Esophagus squamous epithelium (tissue), 5 donors: ENCODE measurements at regions not wholly inside any gene's neighbourhood (a gene's known extent, or its start where the extent isn't known, plus 50 kb on each side); places are given as distances from the start of the nearest gene placed in this dataset.

Experiments
- DNase-seq: peaks from one replicate; lab custom pipeline; 2025; lab: John Stamatoyannopoulos, UW
- H3K27ac ChIP-seq, 4 donors: fragments of 200-600 bp; sonication (generic); one replicate each; pipeline ENCODE4 v1.5.1; 2016 to 2019; ENCODE audit warnings: mild to moderate bottlenecking in 1 of 4
- H3K27me3 ChIP-seq, 4 donors: fragments of 200-600 bp; sonication (generic); 1 replicate in 3 of 4; 2 replicates in 1 of 4; pipeline versions ENCODE4 v1.5.1 to v1.6.0; 2017 to 2021; ENCODE audit warnings: antibody characterized with exemption in 1 of 4
- H3K36me3 ChIP-seq, 3 donors: fragments of 200-600 bp; sonication (generic); one replicate each; pipeline ENCODE4 v1.5.1; 2016 to 2019
- H3K4me1 ChIP-seq, 3 donors: fragments of 200-600 bp; sonication (generic); one replicate each; pipeline ENCODE4 v1.5.1; 2017 to 2019
- H3K4me3 ChIP-seq, 4 donors: fragments of 200-600 bp; sonication (generic); 1 replicate in 3 of 4; 2 replicates in 1 of 4; pipeline ENCODE4 v1.5.1; 2016 to 2019; ENCODE audit warnings: mild to moderate bottlenecking in 2 of 4, moderate library complexity in 1 of 4
- H3K9me3 ChIP-seq, 3 donors: fragments of 200-600 bp; sonication (generic); one replicate each; pipeline ENCODE4 v1.5.1; 2016 to 2019
- CTCF ChIP-seq, 6 experiments: fragments of 450-650 bp in 4 of 6; fragments of 200-600 bp in 2 of 6; sonication (generic) in 2 of 6; IDR thresholded peaks; one replicate each; pipeline ENCODE4 v1.5.1; 2016 to 2019; ENCODE audit warnings: antibody characterized with exemption in 6 of 6, mild to moderate bottlenecking in 4 of 6, moderate library complexity in 4 of 6
- POLR2A ChIP-seq, 4 donors: fragments of 450-650 bp; IDR thresholded peaks; one replicate each; pipeline ENCODE4 v1.6.1; 2017; ENCODE audit warnings: antibody characterized with exemption in 4 of 4, mild to moderate bottlenecking in 4 of 4, moderate library complexity in 3 of 4
- WGBS, 2 donors: methylation state at CpG; one replicate each; pipeline ENCODE4 v1.1.5; 2018; 5-methylcytosine and 5-hydroxymethylcytosine counted together
- intact Hi-C: fragments of 100-400 bp; cut with DNase I; formaldehyde crosslinking; loops from one replicate; pipeline ENCODE4 v1.15.0; 2022
- donor health status: DM: yes; HTN: yes; CAD: no.

GRCh38 chr5:143677403-143677802 is 134.6 kb upstream of the HMHB1 start:
- Histone ChIP-seq H3K27me3 (no peaks in the 10 kb centered on the region), H3K9me3 (no peaks in the 10 kb centered on the region), H3K4me1 (peaks cover 0 to 13% (median 1%) of the 10 kb centered on the region in 3 donors), H3K27ac (no peak overlapping the region), H3K4me3 (no peak overlapping the region), H3K36me3 (no peaks in the 10 kb centered on the region)
- 96 to 100% methylated on average over 6 of the region's 6 CpGs for WGBS, 2 donors
- TF ChIP-seq CTCF (IDR thresholded peaks at IDR 0.05) (no peak), POLR2A (IDR thresholded peaks at IDR 0.05) (no peak)
- DNase-seq = no peak
- intact Hi-C loops = no loop called here

GRCh38 chr5:143676802-143677201 is 135.2 kb upstream of the HMHB1 start:
- Histone ChIP-seq H3K4me3 (no peak overlapping the region), H3K27ac (no peak overlapping the region), H3K4me1 (peaks cover 0 to 8% (median 0%) of the 10 kb centered on the region in 3 donors), H3K9me3 (no peaks in the 10 kb centered on the region), H3K27me3 (no peaks in the 10 kb centered on the region), H3K36me3 (no peaks in the 10 kb centered on the region)
- TF ChIP-seq CTCF (IDR thresholded peaks at IDR 0.05) = no peak
- no peak for TF ChIP-seq POLR2A (IDR thresholded peaks at IDR 0.05)
- DNase-seq = no peak
- intact Hi-C loops = no loop called here
- WGBS, 2 donors = 83 to 93% methylated on average over 1 of the region's 1 CpG

- DNase-seq = no peak
- no peaks in the 10 kb centered on the region for H3K36me3 ChIP-seq
- H3K4me3 ChIP-seq = no peak overlapping the region
- TF ChIP-seq CTCF (IDR thresholded peaks at IDR 0.05) (no peak), POLR2A (IDR thresholded peaks at IDR 0.05) (no peak)
- no peaks in the 10 kb centered on the region for H3K27me3 ChIP-seq
- intact Hi-C loops = no loop called here
- no peaks in the 10 kb centered on the region for H3K9me3 ChIP-seq
- 37 to 56% methylated on average over 2 of the region's 2 CpGs for WGBS, 2 donors
- H3K4me1 ChIP-seq = peaks cover 0 to 8% (median 0%) of the 10 kb centered on the region in 3 donors
- no peak overlapping the region for H3K27ac ChIP-seq
Measured at GRCh38 chr5:143674469-143674786, 137.5 kb upstream of the HMHB1 start.

- Histone ChIP-seq H3K4me3 (no peak overlapping the region), H3K9me3 (no peaks in the 10 kb centered on the region), H3K36me3 (no peaks in the 10 kb centered on the region), H3K27me3 (no peaks in the 10 kb centered on the region), H3K4me1 (peaks cover 0 to 8% (median 0%) of the 10 kb centered on the region in 3 donors), H3K27ac (no peak overlapping the region)
- TF ChIP-seq CTCF (IDR thresholded peaks at IDR 0.05) = no peak
- TF ChIP-seq POLR2A (IDR thresholded peaks at IDR 0.05) = no peak
- DNase-seq = no peak
- intact Hi-C loops = no loop called here
- 32 to 36% methylated on average over 3 of the region's 3 CpGs for WGBS, 2 donors
Measured at GRCh38 chr5:143673676-143674468, 138.1 kb upstream of the HMHB1 start.

GRCh38 chr5:143672806-143673205 is 139.2 kb upstream of the HMHB1 start:
- H3K27ac ChIP-seq = no peak overlapping the region
- H3K36me3 ChIP-seq = no peaks in the 10 kb centered on the region
- H3K27me3 ChIP-seq = no peaks in the 10 kb centered on the region
- TF ChIP-seq POLR2A (IDR thresholded peaks at IDR 0.05) (no peak), CTCF (IDR thresholded peaks at IDR 0.05) (no peak)
- DNase-seq = no peak
- H3K4me3 ChIP-seq = no peak overlapping the region
- intact Hi-C loops = no loop called here
- H3K9me3 ChIP-seq = no peaks in the 10 kb centered on the region
- peaks cover 0 to 8% (median 0%) of the 10 kb centered on the region in 3 donors for H3K4me1 ChIP-seq
